NCI-H524 treated with DMSO at 0.1 percent for 48 hours (cell line): ENCODE measurements at regions not wholly inside any gene's neighbourhood (a gene's known extent, or its start where the extent isn't known, plus 50 kb on each side); places are given as distances from the start of the nearest gene placed in this dataset.
"Not testable (repeated sequence)": the region's sequence is repeated elsewhere in the genome, so short reads cannot be mapped to it uniquely, and the experiment has no call there.

Source experiments
- DNase-seq: peaks from one replicate; lab custom pipeline; 2025; lab: John Stamatoyannopoulos, UW

- DNase-seq, result no peak
Observed at GRCh38 chr14:53742233-53742620, 214.4 kb downstream of the BMP4 start.

GRCh38 chr14:53741479-53742232, 215.0 kb downstream of the BMP4 start:
- DNase-seq, result no peak

GRCh38 chr14:53740570-53740969, 216.1 kb downstream of the BMP4 start:
- DNase-seq, result no peak

- no peak for DNase-seq
Observed at GRCh38 chr14:53735916-53736315, 220.7 kb downstream of the BMP4 start.

- no peak for DNase-seq
Observed at GRCh38 chr14:53723221-53723620, 233.4 kb downstream of the BMP4 start.

GRCh38 chr14:53719536-53719935, 237.1 kb downstream of the BMP4 start:
- DNase-seq, result no peak

- DNase-seq, result no peak
Observed at GRCh38 chr14:53716578-53716977, 240.0 kb downstream of the BMP4 start.

- DNase-seq, result no peak
Observed at GRCh38 chr14:53715193-53715721, 241.4 kb downstream of the BMP4 start.

GRCh38 chr14:53714495-53715192, 242.0 kb downstream of the BMP4 start:
- DNase-seq, result no peak

GRCh38 chr14:53712901-53713300, 243.7 kb downstream of the BMP4 start:
- not testable (repeated sequence) for DNase-seq

- DNase-seq, result no peak
Observed at GRCh38 chr14:53711205-53711604, 245.4 kb downstream of the BMP4 start.

GRCh38 chr14:53710615-53711014, 246.0 kb downstream of the BMP4 start:
- DNase-seq, result no peak

- no peak for DNase-seq
Observed at GRCh38 chr14:53709381-53709780, 247.2 kb downstream of the BMP4 start.

- DNase-seq, result no peak
Observed at GRCh38 chr14:53703457-53703856, 253.2 kb downstream of the BMP4 start.

- DNase-seq, result no peak
Observed at GRCh38 chr14:53701108-53701875, 255.3 kb downstream of the BMP4 start.

- no peak for DNase-seq
Observed at GRCh38 chr14:53696217-53696965, 260.2 kb downstream of the BMP4 start.

- DNase-seq, result no peak
Observed at GRCh38 chr14:53695692-53696214, 260.9 kb downstream of the BMP4 start.

GRCh38 chr14:53692885-53693284, 263.7 kb downstream of the BMP4 start:
- DNase-seq, result no peak

- no peak for DNase-seq
Observed at GRCh38 chr14:53692451-53692850, 264.2 kb downstream of the BMP4 start.

GRCh38 chr14:53683229-53683628, 273.4 kb downstream of the BMP4 start:
- peak; percentile 31 for DNase-seq

- no peak for DNase-seq
Observed at GRCh38 chr14:53672526-53672925, 284.1 kb downstream of the BMP4 start.

GRCh38 chr14:53670701-53671100, 285.9 kb downstream of the BMP4 start:
- DNase-seq, result no peak
